Testis (tissue), 2 donors: ENCODE measurements at regions not wholly inside any gene's neighbourhood (a gene's known extent, or its start where the extent isn't known, plus 50 kb on each side); places are given as distances from the start of the nearest gene placed in this dataset.
"Not testable (repeated sequence)": the region's sequence is repeated elsewhere in the genome, so short reads cannot be mapped to it uniquely, and the experiment has no call there.

ENCODE experiments used
- POLR2A ChIP-seq: fragments of 450-650 bp; IDR thresholded peaks from one replicate; pipeline ENCODE4 v1.6.1; 2017; ENCODE audit warnings: antibody characterized with exemption, mild to moderate bottlenecking, moderate library complexity
- TF ChIP-seq, protein P1 (sequence below), 3 experiments: fragments of 450-650 bp in 2 of 3; fragments of 200-600 bp in 1 of 3; sonication (generic) in 1 of 3; IDR thresholded peaks; one replicate each; pipeline ENCODE4 v1.5.1; 2016 to 2019; ENCODE audit warnings: antibody characterized with exemption in 3 of 3, mild to moderate bottlenecking in 2 of 3, moderate library complexity in 1 of 3

DNA sequence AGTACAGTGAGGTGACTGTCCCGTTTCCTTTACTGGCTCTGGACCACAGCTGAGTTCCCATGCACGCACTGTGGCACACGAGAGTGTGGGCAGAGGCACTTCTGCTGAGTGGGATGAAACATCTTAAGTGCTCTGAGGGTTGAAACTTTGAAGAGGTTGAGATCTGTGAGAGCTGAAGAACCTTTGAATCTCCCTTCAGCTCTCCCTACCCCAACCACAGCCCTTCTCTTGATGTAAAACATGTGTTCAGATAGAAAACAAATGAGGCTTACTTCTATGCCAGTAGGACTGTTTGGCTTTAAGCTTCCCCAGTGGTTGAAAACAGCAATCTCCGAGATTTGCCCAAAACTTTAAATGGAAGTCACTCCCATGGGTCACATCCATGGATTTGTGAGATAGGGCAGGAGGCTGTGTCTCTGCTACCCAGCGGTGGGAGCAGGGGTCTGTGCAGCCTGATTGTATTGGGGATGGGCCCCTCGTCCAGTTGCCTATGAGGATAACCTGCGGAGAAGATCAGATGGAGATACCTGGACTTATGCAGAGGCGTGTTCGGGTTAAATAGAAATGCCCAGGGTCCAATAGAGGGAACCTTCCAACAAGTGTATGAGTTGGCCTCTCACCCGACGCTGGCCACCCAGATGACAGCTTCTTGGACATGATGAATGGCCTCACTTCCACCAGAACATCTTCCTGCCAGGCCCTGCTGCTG, 178.0 kb upstream of the PLGLB2 start:
- TF ChIP-seq, protein P1, sequence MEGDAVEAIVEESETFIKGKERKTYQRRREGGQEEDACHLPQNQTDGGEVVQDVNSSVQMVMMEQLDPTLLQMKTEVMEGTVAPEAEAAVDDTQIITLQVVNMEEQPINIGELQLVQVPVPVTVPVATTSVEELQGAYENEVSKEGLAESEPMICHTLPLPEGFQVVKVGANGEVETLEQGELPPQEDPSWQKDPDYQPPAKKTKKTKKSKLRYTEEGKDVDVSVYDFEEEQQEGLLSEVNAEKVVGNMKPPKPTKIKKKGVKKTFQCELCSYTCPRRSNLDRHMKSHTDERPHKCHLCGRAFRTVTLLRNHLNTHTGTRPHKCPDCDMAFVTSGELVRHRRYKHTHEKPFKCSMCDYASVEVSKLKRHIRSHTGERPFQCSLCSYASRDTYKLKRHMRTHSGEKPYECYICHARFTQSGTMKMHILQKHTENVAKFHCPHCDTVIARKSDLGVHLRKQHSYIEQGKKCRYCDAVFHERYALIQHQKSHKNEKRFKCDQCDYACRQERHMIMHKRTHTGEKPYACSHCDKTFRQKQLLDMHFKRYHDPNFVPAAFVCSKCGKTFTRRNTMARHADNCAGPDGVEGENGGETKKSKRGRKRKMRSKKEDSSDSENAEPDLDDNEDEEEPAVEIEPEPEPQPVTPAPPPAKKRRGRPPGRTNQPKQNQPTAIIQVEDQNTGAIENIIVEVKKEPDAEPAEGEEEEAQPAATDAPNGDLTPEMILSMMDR (IDR thresholded peaks at IDR 0.05) = not testable (repeated sequence)
- TF ChIP-seq POLR2A = not testable (repeated sequence)
